Karpas-422 (cell line): ENCODE measurements at regions not wholly inside any gene's neighbourhood (a gene's known extent, or its start where the extent isn't known, plus 50 kb on each side); places are given as distances from the start of the nearest gene placed in this dataset.
"Not testable (repeated sequence)": the region's sequence is repeated elsewhere in the genome, so short reads cannot be mapped to it uniquely, and the experiment has no call there.

Source experiments
- DNase-seq: peaks from one replicate; pipeline ENCODE4 v3.0.0-alpha.2; 2015
- H2AFZ ChIP-seq: fragments of 200-600 bp; sonication (generic); 2 replicates; pipeline ENCODE4 v1.6.1; 2014; ENCODE audit warnings: antibody characterized with exemption, low read length, mixed read lengths
- H3K27ac ChIP-seq: fragments of 200-600 bp; sonication (generic); 2 replicates; pipeline ENCODE4 v1.5.1; 2014; ENCODE audit warnings: mild to moderate bottlenecking, low read length, moderate library complexity
- H3K27me3 ChIP-seq: fragments of 200-600 bp; sonication (generic); 2 replicates; pipeline ENCODE4 v1.6.1; 2014; ENCODE audit warnings: low read length, mixed read lengths
- H3K36me3 ChIP-seq: fragments of 200-600 bp; sonication (generic); 2 replicates; pipeline ENCODE4 v1.6.1; 2014; ENCODE audit warnings: low read length, mixed read lengths; ENCODE audit not compliant: insufficient read depth
- H3K4me1 ChIP-seq: fragments of 200-600 bp; sonication (generic); 2 replicates; pipeline ENCODE4 v1.6.1; 2014; ENCODE audit warnings: mild to moderate bottlenecking, low read length, mixed read lengths
- H3K4me2 ChIP-seq: fragments of 200-600 bp; sonication (generic); 2 replicates; pipeline ENCODE4 v1.6.1; 2014; ENCODE audit warnings: low read length, low read depth, mild to moderate bottlenecking; ENCODE audit not compliant: poor library complexity, severe bottlenecking
- H3K4me3 ChIP-seq: fragments of 200-600 bp; sonication (generic); 2 replicates; pipeline ENCODE4 v1.5.1; 2014; ENCODE audit warnings: mild to moderate bottlenecking, antibody characterized with exemption, low read length, mixed read lengths
- H3K79me2 ChIP-seq: fragments of 200-600 bp; sonication (generic); 2 replicates; pipeline ENCODE4 v1.6.1; 2014; ENCODE audit warnings: mild to moderate bottlenecking, low read length, mixed read lengths
- H3K9ac ChIP-seq: fragments of 200-600 bp; sonication (generic); 2 replicates; pipeline ENCODE4 v1.6.0; 2014; ENCODE audit warnings: low read length
- H3K9me2 ChIP-seq: fragments of 200-600 bp; sonication (generic), shearing (Covaris generic); replicated peaks from 2 replicates; pipeline ENCODE4 v1.6.0; 2014; ENCODE audit warnings: mild to moderate bottlenecking, low read length, moderate library complexity; ENCODE audit not compliant: insufficient read depth
- H3K9me3 ChIP-seq: fragments of 300-700, 200-600 bp; sonication (generic); 2 replicates; pipeline ENCODE4 v1.6.1; 2014; ENCODE audit warnings: low read length, mixed read lengths
- H4K20me1 ChIP-seq: fragments of 200-600 bp; sonication (generic); 2 replicates; pipeline ENCODE4 v1.6.1; 2014; ENCODE audit warnings: mild to moderate bottlenecking, antibody characterized with exemption, low read length, low read depth; ENCODE audit not compliant: insufficient read depth

DNA sequence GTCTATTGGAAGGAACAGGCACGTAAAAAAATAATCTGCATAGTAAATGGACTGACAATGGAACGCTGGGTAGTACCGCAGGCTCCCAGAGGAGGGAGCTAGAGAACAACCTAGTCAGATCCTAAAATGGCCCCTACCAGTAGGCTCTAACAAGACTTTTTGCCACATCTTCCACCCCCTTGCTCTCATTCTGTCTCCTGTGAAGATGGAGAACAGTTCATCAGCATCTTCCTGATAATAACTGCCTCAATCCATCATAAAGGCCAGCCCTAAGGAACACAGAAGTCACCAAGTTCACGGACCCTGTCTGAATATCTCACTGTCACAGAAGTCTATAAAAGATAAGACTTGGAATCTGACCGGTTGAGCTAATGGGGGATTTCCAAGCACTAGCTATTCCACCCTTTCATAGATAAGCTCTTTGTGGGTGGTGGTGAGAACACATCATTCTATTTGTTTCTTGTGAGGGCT, 133.4 kb downstream of the SLC1A3 start:
- Histone ChIP-seq H3K9ac (no peak overlapping the region), H2AFZ (peak overlapping the region; percentile 99), H3K4me1 (peaks cover 5% of the 10 kb centered on the region), H3K36me3 (no peaks in the 10 kb centered on the region), H3K4me3 (no peak overlapping the region), H3K9me2 (no peaks in the 10 kb centered on the region), H4K20me1 (no peaks in the 10 kb centered on the region), H3K27me3 (no peaks in the 10 kb centered on the region), H3K9me3 (no peaks in the 10 kb centered on the region), H3K4me2 (peak overlapping the region; percentile 38), H3K79me2 (no peaks in the 10 kb centered on the region), H3K27ac (no peak overlapping the region)
- peak; percentile 90 for DNase-seq

GRCh38 chr5:36740259-36740898, 134.0 kb downstream of the SLC1A3 start:
- Histone ChIP-seq H3K4me2 (no peak overlapping the region), H3K36me3 (no peaks in the 10 kb centered on the region), H3K9me2 (no peaks in the 10 kb centered on the region), H3K4me1 (peaks cover 7% of the 10 kb centered on the region), H4K20me1 (no peaks in the 10 kb centered on the region), H3K79me2 (no peaks in the 10 kb centered on the region), H3K9ac (no peak overlapping the region), H3K9me3 (no peaks in the 10 kb centered on the region), H2AFZ (peak overlapping the region; percentile 99), H3K27me3 (no peaks in the 10 kb centered on the region), H3K27ac (no peak overlapping the region), H3K4me3 (no peak overlapping the region)
- DNase-seq: no peak

GRCh38 chr5:36741128-36741527, 134.7 kb downstream of the SLC1A3 start:
- H3K9me3 ChIP-seq: no peaks in the 10 kb centered on the region
- DNase-seq: no peak
- no peak overlapping the region for H2AFZ ChIP-seq

GRCh38 chr5:36743891-36744772, 132.4 kb upstream of the NIPBL start:
- H3K4me2 ChIP-seq: peak overlapping the region; percentile 45
- no peak overlapping the region for H3K9ac ChIP-seq
- peaks cover 7% of the 10 kb centered on the region for H3K4me1 ChIP-seq
- H4K20me1 ChIP-seq: no peaks in the 10 kb centered on the region
- H3K4me3 ChIP-seq: no peak overlapping the region
- DNase-seq: no peak
- H3K27me3 ChIP-seq: no peaks in the 10 kb centered on the region
- H3K9me3 ChIP-seq: no peaks in the 10 kb centered on the region
- no peak overlapping the region for H3K27ac ChIP-seq
- H3K79me2 ChIP-seq: no peaks in the 10 kb centered on the region
- no peaks in the 10 kb centered on the region for H3K9me2 ChIP-seq
- no peaks in the 10 kb centered on the region for H3K36me3 ChIP-seq
- no peak overlapping the region for H2AFZ ChIP-seq

More at GRCh38 chr5:36741128-36741527, 134.7 kb downstream of the SLC1A3 start:
- Histone ChIP-seq H3K9ac (no peak overlapping the region), H3K9me2 (no peaks in the 10 kb centered on the region), H3K4me3 (no peak overlapping the region), H3K27me3 (no peaks in the 10 kb centered on the region), H3K36me3 (no peaks in the 10 kb centered on the region), H3K4me1 (peaks cover 7% of the 10 kb centered on the region), H3K4me2 (no peak overlapping the region), H3K27ac (no peak overlapping the region), H3K79me2 (no peaks in the 10 kb centered on the region), H4K20me1 (no peaks in the 10 kb centered on the region)

- Histone ChIP-seq H3K9me3 (no peaks in the 10 kb centered on the region), H3K9me2 (no peaks in the 10 kb centered on the region), H2AFZ (no peak overlapping the region), H3K79me2 (no peaks in the 10 kb centered on the region), H4K20me1 (no peaks in the 10 kb centered on the region), H3K27ac (no peak overlapping the region), H3K9ac (no peak overlapping the region), H3K27me3 (no peaks in the 10 kb centered on the region), H3K4me1 (peaks cover 4% of the 10 kb centered on the region; the same call in 1 of the 2 replicates), H3K4me2 (peak overlapping the region; percentile 45), H3K4me3 (peak overlapping the region; percentile 23; the same call in 1 of the 2 replicates), H3K36me3 (no peaks in the 10 kb centered on the region)
- DNase-seq: no peak
These were observed 131.6 kb upstream of the NIPBL start for GRCh38 chr5:36744773-36745589.

- H3K27ac ChIP-seq, H3K36me3 ChIP-seq, H4K20me1 ChIP-seq, H3K9me3 ChIP-seq, H3K27me3 ChIP-seq, H3K4me1 ChIP-seq, H3K4me3 ChIP-seq, H3K9me2 ChIP-seq, H3K79me2 ChIP-seq, H2AFZ ChIP-seq, H3K4me2 ChIP-seq, DNase-seq, H3K9ac ChIP-seq: not testable (repeated sequence)
These were observed 128.8 kb upstream of the NIPBL start for GRCh38 chr5:36747794-36748193.

DNA sequence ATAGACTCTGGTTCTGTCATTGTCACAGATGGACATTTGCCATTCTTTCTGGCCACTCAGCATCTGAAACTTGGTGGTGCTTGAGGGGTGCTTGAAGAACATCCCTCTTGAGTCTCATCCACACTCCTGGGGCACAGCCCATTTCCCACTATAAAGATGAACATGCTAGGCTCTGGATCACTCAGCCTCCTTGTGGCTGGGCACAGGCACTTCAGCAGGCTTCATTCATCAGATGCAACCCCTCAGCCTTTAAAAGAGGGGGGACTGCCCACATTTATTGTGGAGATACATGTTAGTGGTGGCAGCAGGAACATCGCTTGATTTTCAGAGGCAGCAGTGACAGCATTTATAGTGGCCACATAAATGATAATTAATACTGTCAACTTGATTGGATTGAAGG, 124.7 kb upstream of the NIPBL start:
- Histone ChIP-seq H3K27me3 (no peaks in the 10 kb centered on the region), H3K9ac (no peak overlapping the region), H3K36me3 (no peaks in the 10 kb centered on the region), H2AFZ (no peak overlapping the region), H3K4me1 (no peaks in the 10 kb centered on the region), H4K20me1 (no peaks in the 10 kb centered on the region), H3K9me3 (no peaks in the 10 kb centered on the region), H3K4me2 (no peak overlapping the region), H3K27ac (no peak overlapping the region), H3K79me2 (no peaks in the 10 kb centered on the region), H3K9me2 (no peaks in the 10 kb centered on the region), H3K4me3 (no peak overlapping the region)
- DNase-seq: no peak

DNA sequence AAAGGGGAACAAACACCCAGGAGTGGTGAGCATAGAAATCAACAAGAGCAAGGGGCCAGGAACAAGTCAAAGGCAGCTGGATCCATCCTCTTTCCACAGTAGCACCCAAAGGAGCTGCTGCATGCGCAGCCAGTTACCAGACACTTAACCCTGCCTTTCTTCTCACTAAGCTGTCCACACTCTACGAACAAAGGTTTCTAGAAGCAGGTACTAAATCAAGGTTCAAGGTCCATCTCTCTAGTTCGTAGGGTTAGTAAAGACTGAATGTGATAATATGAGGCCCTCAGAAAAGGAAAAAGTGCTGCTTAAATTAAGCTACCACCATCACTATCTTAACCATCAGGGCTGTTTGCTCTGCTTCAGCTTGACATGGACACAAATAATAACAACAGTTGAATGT, 121.2 kb upstream of the NIPBL start:
- H3K9me2 ChIP-seq: no peaks in the 10 kb centered on the region
- H3K9me3 ChIP-seq: no peaks in the 10 kb centered on the region
- H3K4me1 ChIP-seq: no peaks in the 10 kb centered on the region
- no peak overlapping the region for H3K27ac ChIP-seq
- no peak overlapping the region for H3K9ac ChIP-seq
- no peaks in the 10 kb centered on the region for H3K36me3 ChIP-seq
- DNase-seq: no peak
- no peak overlapping the region for H2AFZ ChIP-seq
- no peak overlapping the region for H3K4me3 ChIP-seq
- no peaks in the 10 kb centered on the region for H4K20me1 ChIP-seq
- no peaks in the 10 kb centered on the region for H3K79me2 ChIP-seq
- no peak overlapping the region for H3K4me2 ChIP-seq
- no peaks in the 10 kb centered on the region for H3K27me3 ChIP-seq
